ENCODE measurements at regions not wholly inside any gene's neighbourhood (a gene's known extent, or its start where the extent isn't known, plus 50 kb on each side); places are given as distances from the start of the nearest gene placed in this dataset.

- TF ChIP-seq POLR2A (IDR thresholded peaks at IDR 0.05), result no peak
- TF ChIP-seq, protein P1, sequence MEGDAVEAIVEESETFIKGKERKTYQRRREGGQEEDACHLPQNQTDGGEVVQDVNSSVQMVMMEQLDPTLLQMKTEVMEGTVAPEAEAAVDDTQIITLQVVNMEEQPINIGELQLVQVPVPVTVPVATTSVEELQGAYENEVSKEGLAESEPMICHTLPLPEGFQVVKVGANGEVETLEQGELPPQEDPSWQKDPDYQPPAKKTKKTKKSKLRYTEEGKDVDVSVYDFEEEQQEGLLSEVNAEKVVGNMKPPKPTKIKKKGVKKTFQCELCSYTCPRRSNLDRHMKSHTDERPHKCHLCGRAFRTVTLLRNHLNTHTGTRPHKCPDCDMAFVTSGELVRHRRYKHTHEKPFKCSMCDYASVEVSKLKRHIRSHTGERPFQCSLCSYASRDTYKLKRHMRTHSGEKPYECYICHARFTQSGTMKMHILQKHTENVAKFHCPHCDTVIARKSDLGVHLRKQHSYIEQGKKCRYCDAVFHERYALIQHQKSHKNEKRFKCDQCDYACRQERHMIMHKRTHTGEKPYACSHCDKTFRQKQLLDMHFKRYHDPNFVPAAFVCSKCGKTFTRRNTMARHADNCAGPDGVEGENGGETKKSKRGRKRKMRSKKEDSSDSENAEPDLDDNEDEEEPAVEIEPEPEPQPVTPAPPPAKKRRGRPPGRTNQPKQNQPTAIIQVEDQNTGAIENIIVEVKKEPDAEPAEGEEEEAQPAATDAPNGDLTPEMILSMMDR (IDR thresholded peaks at IDR 0.05), result no peak
These were observed 675.6 kb downstream of the TBL1XR1 start for GRCh38 chr3:176521531-176522175.
